HL-60 (cell line): ENCODE measurements at regions not wholly inside any gene's neighbourhood (a gene's known extent, or its start where the extent isn't known, plus 50 kb on each side); places are given as distances from the start of the nearest gene placed in this dataset.

Experiments used
- GABPA ChIP-seq: IDR thresholded peaks from 2 replicates; pipeline ENCODE4 v1.6.1; 2012; ENCODE audit warnings: low read depth
- POLR2AphosphoS5 ChIP-seq: IDR thresholded peaks from 2 replicates; pipeline ENCODE4 v1.6.1; 2012; ENCODE audit warnings: low read depth
- SPI1 ChIP-seq: IDR thresholded peaks from 2 replicates; pipeline ENCODE4 v1.6.1; 2012; ENCODE audit warnings: low read depth, mild to moderate bottlenecking, borderline replicate concordance
- TF ChIP-seq, protein P1 (sequence below): IDR thresholded peaks from one replicate; pipeline ENCODE4 v1.5.1; 2011; ENCODE audit warnings: low read length, control low read depth, inconsistent platforms; ENCODE audit not compliant: insufficient read depth
- TF ChIP-seq, protein P2 (sequence below): IDR thresholded peaks from 2 replicates; pipeline ENCODE4 v1.6.1; 2012; ENCODE audit warnings: low read depth; ENCODE audit not compliant: insufficient replicate concordance

DNA sequence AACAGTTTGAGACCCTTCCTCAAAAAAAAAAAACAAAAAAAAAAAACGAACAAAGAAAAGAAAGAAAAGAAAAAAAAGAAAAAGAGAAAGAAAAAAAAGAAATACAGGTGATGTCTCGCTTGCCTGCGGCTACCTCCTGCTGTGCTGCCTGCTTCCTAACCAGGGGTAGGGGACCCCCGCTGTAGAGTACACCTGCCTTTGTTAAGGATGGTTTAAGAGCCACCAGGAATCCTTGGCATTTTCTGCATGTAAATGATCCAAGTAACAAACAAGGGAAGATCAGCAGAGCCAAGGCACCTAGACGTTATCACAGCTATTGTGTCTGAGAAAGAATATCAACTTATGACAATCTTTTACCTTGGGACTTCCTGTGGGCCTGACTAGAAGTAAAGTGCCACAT lies 856.8 kb upstream of the GCFC2 start:
- no peak for TF ChIP-seq SPI1
- TF ChIP-seq GABPA, result no peak
- TF ChIP-seq, protein P1, sequence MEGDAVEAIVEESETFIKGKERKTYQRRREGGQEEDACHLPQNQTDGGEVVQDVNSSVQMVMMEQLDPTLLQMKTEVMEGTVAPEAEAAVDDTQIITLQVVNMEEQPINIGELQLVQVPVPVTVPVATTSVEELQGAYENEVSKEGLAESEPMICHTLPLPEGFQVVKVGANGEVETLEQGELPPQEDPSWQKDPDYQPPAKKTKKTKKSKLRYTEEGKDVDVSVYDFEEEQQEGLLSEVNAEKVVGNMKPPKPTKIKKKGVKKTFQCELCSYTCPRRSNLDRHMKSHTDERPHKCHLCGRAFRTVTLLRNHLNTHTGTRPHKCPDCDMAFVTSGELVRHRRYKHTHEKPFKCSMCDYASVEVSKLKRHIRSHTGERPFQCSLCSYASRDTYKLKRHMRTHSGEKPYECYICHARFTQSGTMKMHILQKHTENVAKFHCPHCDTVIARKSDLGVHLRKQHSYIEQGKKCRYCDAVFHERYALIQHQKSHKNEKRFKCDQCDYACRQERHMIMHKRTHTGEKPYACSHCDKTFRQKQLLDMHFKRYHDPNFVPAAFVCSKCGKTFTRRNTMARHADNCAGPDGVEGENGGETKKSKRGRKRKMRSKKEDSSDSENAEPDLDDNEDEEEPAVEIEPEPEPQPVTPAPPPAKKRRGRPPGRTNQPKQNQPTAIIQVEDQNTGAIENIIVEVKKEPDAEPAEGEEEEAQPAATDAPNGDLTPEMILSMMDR, result no peak
- no peak for TF ChIP-seq POLR2AphosphoS5
- TF ChIP-seq, protein P2, sequence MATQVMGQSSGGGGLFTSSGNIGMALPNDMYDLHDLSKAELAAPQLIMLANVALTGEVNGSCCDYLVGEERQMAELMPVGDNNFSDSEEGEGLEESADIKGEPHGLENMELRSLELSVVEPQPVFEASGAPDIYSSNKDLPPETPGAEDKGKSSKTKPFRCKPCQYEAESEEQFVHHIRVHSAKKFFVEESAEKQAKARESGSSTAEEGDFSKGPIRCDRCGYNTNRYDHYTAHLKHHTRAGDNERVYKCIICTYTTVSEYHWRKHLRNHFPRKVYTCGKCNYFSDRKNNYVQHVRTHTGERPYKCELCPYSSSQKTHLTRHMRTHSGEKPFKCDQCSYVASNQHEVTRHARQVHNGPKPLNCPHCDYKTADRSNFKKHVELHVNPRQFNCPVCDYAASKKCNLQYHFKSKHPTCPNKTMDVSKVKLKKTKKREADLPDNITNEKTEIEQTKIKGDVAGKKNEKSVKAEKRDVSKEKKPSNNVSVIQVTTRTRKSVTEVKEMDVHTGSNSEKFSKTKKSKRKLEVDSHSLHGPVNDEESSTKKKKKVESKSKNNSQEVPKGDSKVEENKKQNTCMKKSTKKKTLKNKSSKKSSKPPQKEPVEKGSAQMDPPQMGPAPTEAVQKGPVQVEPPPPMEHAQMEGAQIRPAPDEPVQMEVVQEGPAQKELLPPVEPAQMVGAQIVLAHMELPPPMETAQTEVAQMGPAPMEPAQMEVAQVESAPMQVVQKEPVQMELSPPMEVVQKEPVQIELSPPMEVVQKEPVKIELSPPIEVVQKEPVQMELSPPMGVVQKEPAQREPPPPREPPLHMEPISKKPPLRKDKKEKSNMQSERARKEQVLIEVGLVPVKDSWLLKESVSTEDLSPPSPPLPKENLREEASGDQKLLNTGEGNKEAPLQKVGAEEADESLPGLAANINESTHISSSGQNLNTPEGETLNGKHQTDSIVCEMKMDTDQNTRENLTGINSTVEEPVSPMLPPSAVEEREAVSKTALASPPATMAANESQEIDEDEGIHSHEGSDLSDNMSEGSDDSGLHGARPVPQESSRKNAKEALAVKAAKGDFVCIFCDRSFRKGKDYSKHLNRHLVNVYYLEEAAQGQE, result no peak
